ENCODE measurements at regions not wholly inside any gene's neighbourhood (a gene's known extent, or its start where the extent isn't known, plus 50 kb on each side); places are given as distances from the start of the nearest gene placed in this dataset.

DNA sequence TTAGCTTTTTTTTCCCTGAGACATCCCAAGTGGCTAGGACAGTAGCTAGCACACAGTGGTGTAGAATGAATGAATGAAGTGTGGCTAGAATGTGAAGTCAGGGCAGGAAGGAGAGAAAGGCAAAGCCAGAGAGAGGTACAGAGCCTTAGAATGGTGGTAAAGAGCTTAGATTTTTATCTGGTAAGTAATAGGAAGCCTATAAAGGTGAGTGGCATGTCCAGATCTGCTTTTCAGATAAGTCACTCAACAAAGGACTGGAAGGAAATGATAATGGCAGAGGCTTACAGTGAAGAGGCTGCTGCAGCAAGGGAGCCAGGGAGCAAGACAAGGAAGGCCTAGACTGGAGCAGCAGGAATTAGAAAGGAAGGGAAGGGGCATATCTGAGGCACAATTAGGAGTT is 96.0 kb upstream of the PRDM1 start:
- DNase-seq: no peak

DNA sequence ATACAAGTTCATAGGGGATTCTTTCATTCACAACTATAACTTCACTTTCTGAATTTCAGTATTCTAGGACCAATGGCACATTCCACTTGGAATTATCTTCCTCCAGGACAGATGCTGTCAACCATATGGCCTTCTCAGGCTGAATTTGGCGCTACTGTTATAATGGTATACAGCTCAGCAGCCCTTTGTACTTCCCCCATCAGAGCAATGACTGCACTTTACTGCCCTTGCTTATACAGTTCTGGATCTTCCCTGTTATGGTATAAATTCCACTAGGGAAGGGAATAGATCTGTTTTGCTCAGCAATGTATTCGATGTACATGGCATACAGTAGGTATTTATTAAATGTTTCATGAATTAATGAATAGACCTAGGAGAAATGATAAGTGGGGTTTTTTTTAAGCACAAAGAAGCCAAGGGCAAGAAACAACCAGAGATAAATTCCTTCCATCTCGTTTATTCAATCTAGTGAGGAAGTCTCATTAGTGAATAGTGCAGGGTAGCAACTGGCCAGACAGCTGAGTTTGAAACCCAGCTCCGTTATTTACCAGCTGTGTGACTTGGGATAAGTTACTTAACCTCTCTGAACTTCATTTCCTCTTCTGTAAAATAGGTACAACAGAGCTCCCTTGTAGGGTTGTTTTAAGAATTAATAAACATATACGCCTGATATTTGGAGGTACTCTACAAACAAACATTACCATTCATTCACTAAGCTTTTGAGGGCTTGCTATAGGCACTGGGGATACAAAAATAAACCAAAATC is 97.1 kb upstream of the PRDM1 start:
- no peak for DNase-seq

- DNase-seq: no peak
Observed at GRCh38 chr6:105988321-105988720, 97.8 kb upstream of the PRDM1 start.

GRCh38 chr6:105987516-105987915 is 98.6 kb upstream of the PRDM1 start:
- no peak for DNase-seq

GRCh38 chr6:105986998-105987397 is 99.1 kb upstream of the PRDM1 start:
- DNase-seq: no peak

DNA sequence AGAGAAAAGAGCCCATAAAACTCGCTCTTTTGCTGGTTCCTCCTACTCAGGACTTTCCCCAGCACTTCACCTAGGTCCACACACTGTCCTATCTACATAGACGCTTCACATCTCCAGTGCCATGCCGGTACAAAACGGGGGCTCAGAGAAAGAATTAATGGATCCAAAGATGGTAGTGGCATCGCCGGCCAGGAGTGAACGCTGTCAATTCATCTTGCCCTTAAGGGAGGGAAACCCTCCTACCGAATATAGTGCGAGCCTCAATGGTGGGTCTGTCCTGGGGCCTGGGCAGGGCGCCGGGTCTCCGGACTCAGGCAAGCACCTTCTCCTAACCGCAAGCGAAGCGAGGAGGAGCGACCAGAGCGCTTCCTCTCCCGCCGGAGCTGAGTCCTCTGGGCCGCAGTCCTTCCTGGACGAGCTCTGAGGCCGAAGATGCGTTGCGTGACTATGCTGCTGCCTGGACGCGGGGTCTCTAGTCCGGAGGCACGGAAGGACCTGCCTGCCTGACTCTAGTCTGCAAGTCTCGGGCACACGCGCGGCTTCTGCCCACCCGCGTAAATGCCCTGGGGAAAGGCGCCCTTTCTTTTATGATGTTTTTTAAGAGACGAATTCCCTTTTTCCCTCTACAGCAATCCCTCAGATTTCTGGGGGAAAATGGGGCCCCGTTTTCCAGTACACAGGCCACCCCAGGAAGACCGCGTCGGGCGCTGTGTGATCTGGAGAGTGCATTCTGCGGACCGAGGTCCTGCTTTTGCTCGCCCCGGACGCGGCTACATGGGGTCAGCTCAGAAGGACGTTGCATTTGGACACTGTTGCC is 100.1 kb upstream of the PRDM1 start:
- peak; percentile 15 for DNase-seq

- no peak for DNase-seq
Observed at GRCh38 chr6:105985098-105985815, 100.9 kb upstream of the PRDM1 start.

- no peak for DNase-seq
Observed at GRCh38 chr6:105983763-105984162, 102.4 kb upstream of the PRDM1 start.

- DNase-seq: no peak
Observed at GRCh38 chr6:105982761-105983540, 103.2 kb upstream of the PRDM1 start.

- DNase-seq: no peak
Observed at GRCh38 chr6:105981888-105982358, 104.2 kb upstream of the PRDM1 start.

DNA sequence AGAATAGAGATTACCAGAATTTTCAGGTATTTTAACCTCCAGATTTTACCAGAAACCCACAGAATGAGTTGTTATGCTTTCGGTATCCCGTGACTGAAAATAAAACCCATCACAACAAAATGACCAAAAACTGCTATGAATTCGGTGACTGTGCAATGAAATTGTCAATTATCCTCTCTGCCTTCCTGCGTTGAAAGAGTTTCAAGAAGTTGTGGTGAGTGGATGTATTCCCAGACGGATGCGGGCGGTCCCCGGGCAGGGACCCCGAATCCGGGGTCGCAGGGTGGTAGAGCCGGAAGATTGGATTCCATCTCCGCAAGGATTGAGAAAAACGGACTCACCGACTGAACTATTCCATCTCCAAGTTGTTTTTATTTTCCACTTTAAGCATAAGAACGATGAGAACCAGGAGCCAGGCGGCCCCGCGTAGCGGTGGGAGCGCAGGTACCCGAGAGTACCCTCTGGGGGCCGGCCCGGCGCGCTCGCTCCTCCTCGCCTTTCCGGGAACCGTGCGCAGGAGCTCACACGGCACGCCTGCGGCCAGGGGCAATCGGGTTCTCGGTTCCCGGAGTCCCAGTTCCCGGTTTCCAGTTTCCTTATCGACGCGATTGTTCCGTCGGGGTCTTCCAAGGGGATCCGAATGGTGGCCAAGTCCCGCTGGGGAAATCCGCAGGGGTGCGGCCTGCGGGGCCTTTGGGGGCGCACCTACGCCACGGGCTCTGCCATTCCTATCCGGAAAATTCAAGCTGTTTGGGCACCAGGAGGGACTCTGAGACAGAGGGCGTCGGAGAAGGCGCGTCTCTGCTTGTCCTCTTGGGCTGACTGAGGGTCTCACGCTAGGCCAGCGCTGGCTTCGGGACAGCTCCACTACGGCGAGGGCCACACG is 104.9 kb upstream of the PRDM1 start:
- DNase-seq: peak; percentile 58

DNA sequence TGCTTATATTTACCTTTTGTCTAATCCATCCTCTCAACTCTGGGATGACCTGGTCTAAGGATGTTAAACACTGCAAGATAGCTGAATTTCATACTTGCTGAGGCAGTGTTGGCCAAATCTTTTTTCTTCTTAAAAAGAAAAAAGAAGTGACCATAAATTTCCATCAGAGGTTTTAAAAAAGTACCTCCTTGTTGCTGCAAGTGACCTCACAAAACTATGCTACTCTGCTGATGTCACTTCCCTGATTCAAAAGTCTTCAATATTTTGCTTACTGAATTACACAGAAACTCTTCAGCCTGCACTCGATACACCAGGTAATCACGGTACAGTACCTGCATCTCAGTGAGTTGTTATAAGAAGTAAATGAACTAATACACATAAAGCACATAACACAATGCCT is 107.2 kb upstream of the PRDM1 start:
- DNase-seq: no peak

DNA sequence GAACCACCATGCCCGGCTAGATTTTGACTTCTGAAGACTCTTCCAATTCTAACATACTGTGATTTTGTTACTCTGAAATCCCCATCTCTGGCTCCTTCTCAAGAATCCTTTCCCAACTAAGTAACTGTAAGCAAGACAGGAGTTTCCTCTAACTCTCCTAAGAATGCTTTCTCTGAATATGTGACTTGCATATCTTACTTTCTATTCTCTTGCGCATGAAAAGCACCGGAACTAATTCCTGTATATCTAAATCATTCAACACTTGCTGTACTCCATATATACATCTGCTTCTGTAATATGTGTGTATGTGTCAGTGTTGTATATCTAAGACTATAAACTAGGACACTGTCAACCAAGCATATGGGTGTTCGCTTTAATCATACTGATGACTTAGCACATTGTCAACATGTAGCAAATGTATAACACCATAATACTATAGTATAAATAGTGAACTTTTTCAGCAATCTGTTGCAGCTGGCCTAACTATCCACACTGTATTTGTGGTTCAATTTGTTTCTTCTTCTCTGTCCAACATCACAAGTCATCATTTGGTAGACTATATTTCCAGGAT is 108.1 kb upstream of the PRDM1 start:
- no peak for DNase-seq

DNA sequence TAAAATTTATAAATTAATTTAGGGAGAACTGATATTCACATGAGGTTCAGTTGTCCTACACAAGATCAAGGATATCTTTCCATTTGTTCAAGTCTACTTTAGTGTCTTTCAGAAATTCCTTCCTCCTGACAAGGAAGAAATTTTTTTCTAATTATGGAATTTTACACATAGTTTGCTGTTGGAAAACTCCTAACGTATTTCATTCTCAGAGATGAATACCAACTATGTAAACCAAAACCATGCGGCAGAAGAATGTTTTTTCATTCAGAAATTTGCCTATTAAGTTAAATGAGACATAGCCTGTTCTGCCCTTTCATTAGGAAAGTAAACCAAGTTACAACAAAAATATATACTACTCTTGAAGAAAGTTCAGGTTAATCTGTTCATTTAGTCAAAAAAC is 111.2 kb upstream of the PRDM1 start:
- DNase-seq: no peak

DNA sequence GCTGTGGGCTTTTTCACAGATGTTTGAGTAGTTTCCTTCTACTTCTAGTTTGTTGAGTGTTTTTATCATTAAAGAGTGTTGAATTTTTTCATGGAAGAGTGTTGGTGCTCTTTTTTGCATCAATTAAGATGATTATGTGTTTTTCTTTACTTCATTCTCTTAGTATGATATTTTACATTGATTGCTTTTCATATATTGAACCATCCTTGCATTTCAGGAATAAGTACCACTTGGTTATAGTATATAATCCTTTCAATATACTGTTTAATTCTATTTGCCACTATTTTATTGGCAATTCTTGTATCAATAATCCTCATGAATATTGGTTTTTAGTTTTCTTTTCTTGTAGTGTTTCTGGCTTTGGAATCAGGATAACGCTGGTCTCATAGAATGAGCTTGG is 113.7 kb upstream of the PRDM1 start:
- DNase-seq: no peak

GRCh38 chr6:105968603-105969333 is 117.4 kb upstream of the PRDM1 start:
- no peak for DNase-seq

- no peak for DNase-seq
Observed at GRCh38 chr6:105967917-105968602, 118.1 kb upstream of the PRDM1 start.

DNA sequence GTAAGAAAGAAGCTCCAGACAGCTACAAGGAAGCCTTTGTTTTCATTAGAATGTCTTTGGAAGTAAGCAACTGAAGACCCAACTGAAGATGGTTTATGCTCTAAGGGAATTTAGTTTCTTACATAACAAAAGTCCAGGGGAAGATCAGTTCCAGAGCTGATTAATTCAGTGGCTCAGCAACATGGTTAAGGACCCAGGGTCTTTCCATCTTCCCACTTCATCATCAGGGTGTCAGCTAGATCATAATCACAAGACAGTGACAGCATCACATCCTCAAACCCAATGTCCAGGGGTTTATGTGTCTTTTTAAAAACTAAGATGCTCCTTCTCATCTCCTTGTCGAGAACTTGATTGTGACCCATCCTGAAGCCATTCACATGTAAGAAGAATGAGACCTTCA is 119.7 kb upstream of the PRDM1 start:
- DNase-seq: no peak

DNA sequence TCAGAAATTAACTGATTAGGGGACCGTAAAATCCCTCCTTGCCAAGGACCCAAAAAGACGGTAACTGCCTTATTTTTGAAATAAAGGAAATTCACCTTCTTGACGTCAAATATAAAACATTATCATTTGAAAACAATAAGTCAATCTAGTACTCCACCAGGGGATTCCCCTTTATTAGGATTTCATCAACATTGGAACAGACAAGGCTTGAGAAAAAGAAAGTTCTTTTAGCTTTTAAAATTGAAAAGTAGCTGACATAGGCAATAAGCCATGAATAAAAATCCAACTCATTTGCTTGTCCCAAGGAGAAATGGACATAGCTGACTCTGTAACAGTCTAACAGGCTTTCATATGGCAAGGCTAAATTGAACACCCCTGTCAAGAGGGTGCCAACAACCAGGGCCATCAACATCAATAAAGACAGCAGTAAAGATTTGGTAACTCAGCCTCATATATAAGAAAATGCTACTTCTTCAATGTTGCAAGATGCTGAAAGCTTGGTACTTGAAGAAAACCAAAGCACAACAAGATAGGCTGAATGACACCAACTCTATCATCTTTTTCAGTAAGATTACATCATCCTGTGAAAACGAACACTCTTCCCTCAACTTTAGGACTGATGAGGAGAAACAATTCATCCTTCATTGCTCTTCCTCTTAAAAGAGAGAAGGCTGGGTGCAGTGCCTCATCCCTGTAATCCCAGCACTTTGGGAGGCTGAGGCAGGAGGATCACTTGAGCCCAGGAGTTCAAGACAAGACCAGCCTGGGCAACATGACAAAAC is 121.0 kb upstream of the PRDM1 start:
- no peak for DNase-seq

Data from CD4-positive, alpha-beta T cell treated with Interleukin-17A for 4 hours (primary cell).